ENCODE measurements at regions not wholly inside any gene's neighbourhood (a gene's known extent, or its start where the extent isn't known, plus 50 kb on each side); places are given as distances from the start of the nearest gene placed in this dataset.
"Not testable (repeated sequence)": the region's sequence is repeated elsewhere in the genome, so short reads cannot be mapped to it uniquely, and the experiment has no call there.

- H3K4me3 ChIP-seq (ENCODE audit: extremely low read depth in 1 of 4, insufficient read depth in 2 of 4, low read depth in 3 of 4, low read length in 4 of 4); H3K36me3 ChIP-seq (ENCODE audit: control insufficient read depth in 2 of 4, insufficient read depth in 4 of 4, low read length in 3 of 4); H3K79me2 ChIP-seq (ENCODE audit: control insufficient read depth in 1 of 2, insufficient read depth in 2 of 2, low read length in 2 of 2); H2AK5ac ChIP-seq (ENCODE audit: low read depth, low read length); H2BK12ac ChIP-seq (ENCODE audit: low read depth, low read length); H4K8ac ChIP-seq (ENCODE audit: extremely low read depth, insufficient read depth, low read length); H2AFZ ChIP-seq (ENCODE audit: low read length); H2BK20ac ChIP-seq (ENCODE audit: low read length); H3K4ac ChIP-seq (replicated peaks; ENCODE audit: insufficient read length, low read depth, low read length); H3K56ac ChIP-seq (replicated peaks; ENCODE audit: insufficient read length, low read depth, low read length); H4K91ac ChIP-seq (replicated peaks; ENCODE audit: insufficient read length, low read length); H3K27ac ChIP-seq (ENCODE audit: low read depth, low read length); H3K23me2 ChIP-seq (ENCODE audit: low read depth, low read length); H2BK15ac ChIP-seq (ENCODE audit: low read length); H3K4me1 ChIP-seq (replicated peaks in 1 of 4; ENCODE audit: control insufficient read depth in 3 of 4, insufficient read depth in 4 of 4, low read length in 3 of 4); H3K27me3 ChIP-seq (replicated peaks in 1 of 4; ENCODE audit: control insufficient read depth in 3 of 4, extremely low read depth in 1 of 4, insufficient read depth in 3 of 4, low read length in 3 of 4); CTCF ChIA-PET (ENCODE audit: partially characterized antibody); FAIRE-seq; H2BK5ac ChIP-seq (ENCODE audit: low read depth, low read length); H2BK120ac ChIP-seq (replicated peaks; ENCODE audit: low read depth, low read length); H3K14ac ChIP-seq (ENCODE audit: insufficient read length); H3K4me2 ChIP-seq (ENCODE audit: insufficient read depth in 1 of 2, low read depth in 2 of 2, low read length in 2 of 2); POLR2A ChIA-PET (ENCODE audit: partially characterized antibody); H4K5ac ChIP-seq (ENCODE audit: insufficient read length, low read depth, low read length); H3K79me1 ChIP-seq (ENCODE audit: low read depth, low read length); H3K18ac ChIP-seq (ENCODE audit: extremely low read depth, low read length); H3K9me3 ChIP-seq (ENCODE audit: insufficient read depth in 2 of 2, low read depth in 1 of 2, low read length in 1 of 2); H3K23ac ChIP-seq (ENCODE audit: insufficient read length); H3K9ac ChIP-seq (replicated peaks in 1 of 4; ENCODE audit: extremely low read depth in 1 of 4, low read depth in 3 of 4, low read length in 3 of 4); DNase-seq (ENCODE audit: low read depth in 1 of 2, low spot score in 2 of 2); H4K20me1 ChIP-seq (replicated peaks in 1 of 2; ENCODE audit: control insufficient read depth in 1 of 2, insufficient read depth in 2 of 2, low read length in 2 of 2): not testable (repeated sequence)
- WGBS, 2 experiments (ENCODE audit: extremely low coverage in 1 of 2, insufficient coverage in 1 of 2, insufficient read length in 1 of 2, insufficient replicate concordance in 2 of 2, low coverage in 1 of 2, low lambda C conversion rate in 2 of 2, missing lambda C conversion rate in 1 of 2): 86% methylated on average over 4 of the region's 7 CpGs; no CpG with 5 or more reads in 1 of the 2 experiments
Observed at GRCh38 chr14:19231421-19231820, 202.7 kb downstream of the POTEG start.

GRCh38 chr14:19234059-19234458 is 200.1 kb downstream of the POTEG start:
- DNase-seq (ENCODE audit: low read depth in 1 of 2, low spot score in 2 of 2); H4K91ac ChIP-seq (replicated peaks; ENCODE audit: insufficient read length, low read length); H2BK20ac ChIP-seq (ENCODE audit: low read length); H3K14ac ChIP-seq (ENCODE audit: insufficient read length); H3K79me1 ChIP-seq (ENCODE audit: low read depth, low read length); H3K18ac ChIP-seq (ENCODE audit: extremely low read depth, low read length); H2BK120ac ChIP-seq (replicated peaks; ENCODE audit: low read depth, low read length); H3K27me3 ChIP-seq (replicated peaks in 1 of 4; ENCODE audit: control insufficient read depth in 3 of 4, extremely low read depth in 1 of 4, insufficient read depth in 3 of 4, low read length in 3 of 4); H3K56ac ChIP-seq (replicated peaks; ENCODE audit: insufficient read length, low read depth, low read length); H4K20me1 ChIP-seq (replicated peaks in 1 of 2; ENCODE audit: control insufficient read depth in 1 of 2, insufficient read depth in 2 of 2, low read length in 2 of 2); H2BK12ac ChIP-seq (ENCODE audit: low read depth, low read length); H2BK5ac ChIP-seq (ENCODE audit: low read depth, low read length); CTCF ChIA-PET (ENCODE audit: partially characterized antibody); H3K9me3 ChIP-seq (ENCODE audit: insufficient read depth in 2 of 2, low read depth in 1 of 2, low read length in 1 of 2); H3K4ac ChIP-seq (replicated peaks; ENCODE audit: insufficient read length, low read depth, low read length); H3K23me2 ChIP-seq (ENCODE audit: low read depth, low read length); H2AFZ ChIP-seq (ENCODE audit: low read length); H3K23ac ChIP-seq (ENCODE audit: insufficient read length); H3K36me3 ChIP-seq (ENCODE audit: control insufficient read depth in 2 of 4, insufficient read depth in 4 of 4, low read length in 3 of 4); H3K4me3 ChIP-seq (ENCODE audit: extremely low read depth in 1 of 4, insufficient read depth in 2 of 4, low read depth in 3 of 4, low read length in 4 of 4); POLR2A ChIA-PET (ENCODE audit: partially characterized antibody); H3K9ac ChIP-seq (replicated peaks in 1 of 4; ENCODE audit: extremely low read depth in 1 of 4, low read depth in 3 of 4, low read length in 3 of 4); H3K4me1 ChIP-seq (replicated peaks in 1 of 4; ENCODE audit: control insufficient read depth in 3 of 4, insufficient read depth in 4 of 4, low read length in 3 of 4); H2BK15ac ChIP-seq (ENCODE audit: low read length); FAIRE-seq; H3K27ac ChIP-seq (ENCODE audit: low read depth, low read length); H3K4me2 ChIP-seq (ENCODE audit: insufficient read depth in 1 of 2, low read depth in 2 of 2, low read length in 2 of 2); H4K8ac ChIP-seq (ENCODE audit: extremely low read depth, insufficient read depth, low read length); H2AK5ac ChIP-seq (ENCODE audit: low read depth, low read length); H3K79me2 ChIP-seq (ENCODE audit: control insufficient read depth in 1 of 2, insufficient read depth in 2 of 2, low read length in 2 of 2); H4K5ac ChIP-seq (ENCODE audit: insufficient read length, low read depth, low read length): not testable (repeated sequence)
